Left lung (tissue), 4 donors: ENCODE measurements at regions not wholly inside any gene's neighbourhood (a gene's known extent, or its start where the extent isn't known, plus 50 kb on each side); places are given as distances from the start of the nearest gene placed in this dataset.

Experiments
- ATAC-seq: fragments of 200-7000 bp; cut with Tn5 transposase; one replicate; pipeline ENCODE4 v1.9.1; 2020; ENCODE audit warnings: moderate library complexity
- DNase-seq, 4 donors: peaks; one replicate each; pipeline ENCODE4 v3.0.0-alpha.2; 2013 to 2020
- H3K27ac ChIP-seq, 2 donors: fragments of 200-600 bp; sonication (generic) in 1 of 2; one replicate each; pipeline versions ENCODE4 v1.5.0 to v1.8.0; 2020 to 2021
- H3K27me3 ChIP-seq, 2 donors: fragments of 200-600 bp; sonication (generic) in 1 of 2; one replicate each; pipeline versions ENCODE4 v1.5.0 to v1.8.0; 2020 to 2021
- H3K36me3 ChIP-seq, 2 donors: fragments of 200-600 bp; sonication (generic) in 1 of 2; one replicate each; pipeline versions ENCODE4 v1.5.0 to v1.8.0; 2020 to 2021
- H3K4me1 ChIP-seq, 2 donors: fragments of 200-600 bp; one replicate each; pipeline ENCODE4 v1.8.0; 2021
- H3K4me3 ChIP-seq, 2 donors: fragments of 200-600 bp; sonication (generic) in 1 of 2; one replicate each; pipeline versions ENCODE4 v1.5.0 to v1.8.0; 2020 to 2021; ENCODE audit warnings: mild to moderate bottlenecking in 1 of 2
- H3K9me3 ChIP-seq, 2 donors: fragments of 200-600 bp; sonication (generic) in 1 of 2; one replicate each; pipeline versions ENCODE4 v1.5.0 to v1.8.0; 2020 to 2021
- intact Hi-C, 2 donors: fragments of 100-400 bp; cut with DNase I; formaldehyde crosslinking; loops; one replicate each; pipeline versions ENCODE4 v1.11.2 to v1.14.2; 2022
- TF ChIP-seq, protein P1 (sequence below), 2 donors: fragments of 200-600 bp; sonication (generic) in 1 of 2; IDR thresholded peaks; one replicate each; pipeline versions ENCODE4 v1.5.0 to v1.8.0; 2021; ENCODE audit warnings: antibody characterized with exemption in 2 of 2
- donor health status: DM: no; HTN: yes; CAD: no.
- donor health status: DM: no; HTN: no; CAD: no.

GRCh38 chr10:64952042-64952441, 1430.8 kb downstream of the REEP3 start:
- intact Hi-C loops: no loop called here
- Histone ChIP-seq H3K4me3 (no peak overlapping the region), H3K4me1 (no peaks in the 10 kb centered on the region), H3K36me3 (no peaks in the 10 kb centered on the region), H3K9me3 (peaks cover 0 to 25% of the 10 kb centered on the region in 2 donors), H3K27ac (no peak overlapping the region), H3K27me3 (no peaks in the 10 kb centered on the region)
- ATAC-seq (no peak), DNase-seq (no peak)
- TF ChIP-seq, protein P1, sequence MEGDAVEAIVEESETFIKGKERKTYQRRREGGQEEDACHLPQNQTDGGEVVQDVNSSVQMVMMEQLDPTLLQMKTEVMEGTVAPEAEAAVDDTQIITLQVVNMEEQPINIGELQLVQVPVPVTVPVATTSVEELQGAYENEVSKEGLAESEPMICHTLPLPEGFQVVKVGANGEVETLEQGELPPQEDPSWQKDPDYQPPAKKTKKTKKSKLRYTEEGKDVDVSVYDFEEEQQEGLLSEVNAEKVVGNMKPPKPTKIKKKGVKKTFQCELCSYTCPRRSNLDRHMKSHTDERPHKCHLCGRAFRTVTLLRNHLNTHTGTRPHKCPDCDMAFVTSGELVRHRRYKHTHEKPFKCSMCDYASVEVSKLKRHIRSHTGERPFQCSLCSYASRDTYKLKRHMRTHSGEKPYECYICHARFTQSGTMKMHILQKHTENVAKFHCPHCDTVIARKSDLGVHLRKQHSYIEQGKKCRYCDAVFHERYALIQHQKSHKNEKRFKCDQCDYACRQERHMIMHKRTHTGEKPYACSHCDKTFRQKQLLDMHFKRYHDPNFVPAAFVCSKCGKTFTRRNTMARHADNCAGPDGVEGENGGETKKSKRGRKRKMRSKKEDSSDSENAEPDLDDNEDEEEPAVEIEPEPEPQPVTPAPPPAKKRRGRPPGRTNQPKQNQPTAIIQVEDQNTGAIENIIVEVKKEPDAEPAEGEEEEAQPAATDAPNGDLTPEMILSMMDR (IDR thresholded peaks at IDR 0.05): no peak

GRCh38 chr10:64956441-64956840, 1435.2 kb downstream of the REEP3 start:
- DNase-seq: no peak
- TF ChIP-seq, protein P1 (IDR thresholded peaks at IDR 0.05): no peak
- no peak overlapping the region for H3K4me3 ChIP-seq
- intact Hi-C loops: no loop called here
- no peaks in the 10 kb centered on the region for H3K4me1 ChIP-seq
- no peaks in the 10 kb centered on the region for H3K27me3 ChIP-seq
- no peaks in the 10 kb centered on the region for H3K36me3 ChIP-seq
- H3K27ac ChIP-seq: no peak overlapping the region
- peaks cover 0 to 12% of the 10 kb centered on the region in 2 donors for H3K9me3 ChIP-seq
- ATAC-seq: no peak

DNA sequence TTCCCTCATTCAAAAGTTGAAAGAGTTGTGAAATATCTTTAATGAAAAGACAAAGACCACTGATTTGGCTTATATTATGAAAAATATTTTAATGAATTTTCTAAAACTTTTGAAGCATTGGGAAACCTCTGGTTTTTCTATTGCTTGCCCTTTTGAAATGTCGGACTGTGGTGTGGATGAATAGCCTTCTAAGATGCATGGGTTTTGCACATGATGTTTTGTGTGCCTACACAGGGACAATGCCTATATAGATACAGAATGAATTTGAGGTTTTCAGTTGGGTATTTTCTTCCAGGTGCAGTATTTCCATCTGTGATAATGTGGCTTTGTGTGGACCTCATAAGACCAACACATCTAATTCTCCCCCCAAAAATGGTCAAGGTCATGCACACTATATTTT, 1437.9 kb downstream of the REEP3 start:
- H3K9me3 ChIP-seq: peaks cover 0 to 9% of the 10 kb centered on the region in 2 donors
- no peak for DNase-seq
- no peaks in the 10 kb centered on the region for H3K4me1 ChIP-seq
- H3K27ac ChIP-seq: no peak overlapping the region
- no peaks in the 10 kb centered on the region for H3K36me3 ChIP-seq
- intact Hi-C loops: no loop called here
- no peaks in the 10 kb centered on the region for H3K27me3 ChIP-seq
- no peak for ATAC-seq
- no peak overlapping the region for H3K4me3 ChIP-seq
- TF ChIP-seq, protein P1 (IDR thresholded peaks at IDR 0.05): no peak

GRCh38 chr10:64959883-64960282, 1438.7 kb downstream of the REEP3 start:
- Histone ChIP-seq H3K4me3 (no peak overlapping the region), H3K27ac (no peak overlapping the region), H3K4me1 (no peaks in the 10 kb centered on the region), H3K27me3 (no peaks in the 10 kb centered on the region), H3K36me3 (no peaks in the 10 kb centered on the region), H3K9me3 (peaks cover 0 to 1% of the 10 kb centered on the region in 2 donors)
- no peak for ATAC-seq
- no peak for DNase-seq
- TF ChIP-seq, protein P1 (IDR thresholded peaks at IDR 0.05): no peak
- intact Hi-C loops: no loop called here

DNA sequence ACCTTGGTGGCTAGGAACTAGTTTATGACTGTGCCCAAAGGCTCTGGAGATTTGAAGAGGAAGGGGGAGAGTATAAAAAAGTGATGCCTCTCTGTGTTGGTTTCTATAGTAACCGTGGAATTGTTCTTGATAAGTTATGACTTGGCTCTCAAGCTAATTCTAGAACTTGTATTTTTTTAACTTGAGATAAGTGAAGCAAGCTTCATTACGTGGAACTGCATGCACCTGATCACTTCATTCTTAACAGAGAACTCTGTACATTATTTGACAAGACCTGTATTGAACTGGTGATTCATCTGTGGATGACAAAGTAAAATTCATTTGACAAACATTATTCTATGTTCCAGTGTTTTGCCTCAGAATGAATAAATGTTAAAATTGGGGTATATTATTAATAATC, 1452.2 kb downstream of the REEP3 start:
- intact Hi-C loops: no loop called here
- DNase-seq (no peak), ATAC-seq (no peak)
- Histone ChIP-seq H3K9me3 (no peaks in the 10 kb centered on the region), H3K4me1 (no peaks in the 10 kb centered on the region), H3K4me3 (no peak overlapping the region), H3K27ac (no peak overlapping the region), H3K36me3 (no peaks in the 10 kb centered on the region), H3K27me3 (no peaks in the 10 kb centered on the region)
- TF ChIP-seq, protein P1 (IDR thresholded peaks at IDR 0.05): no peak
